ENCODE measurements at regions not wholly inside any gene's neighbourhood (a gene's known extent, or its start where the extent isn't known, plus 50 kb on each side); places are given as distances from the start of the nearest gene placed in this dataset.
"Not testable (repeated sequence)": the region's sequence is repeated elsewhere in the genome, so short reads cannot be mapped to it uniquely, and the experiment has no call there.

- DNase-seq (no peak), ATAC-seq (no peak)
- Mint-ChIP-seq H3K27me3 (peaks cover 10% of the 10 kb centered on the region), H3K4me1 (no peaks in the 10 kb centered on the region), H3K9me3 (ENCODE audit: low read depth) (peaks cover 32% of the 10 kb centered on the region), H3K4me3 (no peak overlapping the region), H3K27ac (no peak overlapping the region), H3K36me3 (ENCODE audit: low read depth) (peaks cover 4% of the 10 kb centered on the region)
- ChIA-PET POLR2A (no interaction called here), CTCF (no interaction called here)
- intact Hi-C loops (cut with DNase I, micrococcal nuclease), result no loop called here
These were observed 56.3 kb upstream of the SPEF2 start for GRCh38 chr5:35561396-35561795.

DNA sequence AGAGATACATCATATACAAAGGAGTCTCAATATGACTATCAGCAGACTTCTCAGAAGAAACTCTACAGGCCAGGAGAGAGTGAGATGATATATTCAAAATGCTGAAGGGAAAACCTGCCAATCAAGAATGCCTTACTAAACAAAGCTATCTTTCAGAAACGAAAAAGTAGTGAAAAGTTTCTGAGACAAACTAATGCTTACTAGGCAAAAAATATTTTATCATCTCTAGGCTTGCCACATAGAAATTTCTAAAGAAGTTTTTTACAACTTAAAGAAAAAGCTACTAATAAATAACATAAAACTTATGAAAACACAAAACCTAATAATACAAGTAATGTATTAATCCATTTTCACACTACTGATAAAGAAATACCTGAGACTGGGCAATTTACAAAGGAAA, 59.9 kb upstream of the SPEF2 start:
- no peak overlapping the region for H3K4me3 Mint-ChIP-seq

GRCh38 chr5:35557199-35557598, 60.5 kb upstream of the SPEF2 start:
- CTCF ChIA-PET, result interaction anchor here (0.6 to 1.4 kb wide), 3 partner anchors 10 to 406 kb away, joined by 3 read pairs; no protein-coding TSS in a partner anchor
- Mint-ChIP-seq H3K36me3 (ENCODE audit: low read depth) (peaks cover 4% of the 10 kb centered on the region), H3K9me3 (ENCODE audit: low read depth) (peaks cover 24% of the 10 kb centered on the region), H3K4me1 (no peaks in the 10 kb centered on the region), H3K27me3 (peaks cover 10% of the 10 kb centered on the region), H3K4me3 (no peak overlapping the region), H3K27ac (no peak overlapping the region)
- ATAC-seq, result no peak
- intact Hi-C loops (cut with DNase I, micrococcal nuclease), result no loop called here
- POLR2A ChIA-PET, result no interaction called here
- DNase-seq, result no peak

More for the DNA sequence above, 59.9 kb upstream of the SPEF2 start:
- Mint-ChIP-seq H3K4me1 (no peaks in the 10 kb centered on the region), H3K9me3 (ENCODE audit: low read depth) (peaks cover 28% of the 10 kb centered on the region), H3K27ac (no peak overlapping the region), H3K36me3 (ENCODE audit: low read depth) (peaks cover 4% of the 10 kb centered on the region), H3K27me3 (peaks cover 10% of the 10 kb centered on the region)
- DNase-seq (no peak), ATAC-seq (no peak)
- POLR2A ChIA-PET, result no interaction called here
- CTCF ChIA-PET, result interaction anchor here (0.8 to 1.4 kb wide), 2 partner anchors 9 to 41 kb away, joined by 3 read pairs; no protein-coding TSS in a partner anchor
- intact Hi-C loops (cut with DNase I, micrococcal nuclease), result no loop called here

- ATAC-seq (no peak), DNase-seq (no peak)
- Mint-ChIP-seq H3K27ac (no peak overlapping the region), H3K36me3 (ENCODE audit: low read depth) (peaks cover 4% of the 10 kb centered on the region), H3K27me3 (peaks cover 2% of the 10 kb centered on the region), H3K9me3 (ENCODE audit: low read depth) (peaks cover 17% of the 10 kb centered on the region), H3K4me1 (no peaks in the 10 kb centered on the region), H3K4me3 (no peak overlapping the region)
- POLR2A ChIA-PET, result no interaction called here
- intact Hi-C loops (cut with DNase I, micrococcal nuclease), result no loop called here
- CTCF ChIA-PET, result no interaction called here
These were observed 63.6 kb upstream of the SPEF2 start for GRCh38 chr5:35554016-35554415.

GRCh38 chr5:35545190-35545589, 72.5 kb upstream of the SPEF2 start:
- ATAC-seq (no peak), DNase-seq (no peak)
- no peak overlapping the region for H3K4me3 Mint-ChIP-seq
- peaks cover 21% of the 10 kb centered on the region for H3K27me3 Mint-ChIP-seq
- POLR2A ChIA-PET, result no interaction called here
- H3K36me3 Mint-ChIP-seq (ENCODE audit: low read depth), result no peaks in the 10 kb centered on the region
- H3K27ac Mint-ChIP-seq, result no peak overlapping the region
- H3K9me3 Mint-ChIP-seq (ENCODE audit: low read depth), result no peaks in the 10 kb centered on the region
- peaks cover 2% of the 10 kb centered on the region for H3K4me1 Mint-ChIP-seq
- intact Hi-C loops (cut with DNase I, micrococcal nuclease), result no loop called here
- CTCF ChIA-PET, result interaction anchor here (0.6 kb wide), 1 partner anchor 191 kb away, joined by 3 read pairs; no protein-coding TSS in a partner anchor

DNA sequence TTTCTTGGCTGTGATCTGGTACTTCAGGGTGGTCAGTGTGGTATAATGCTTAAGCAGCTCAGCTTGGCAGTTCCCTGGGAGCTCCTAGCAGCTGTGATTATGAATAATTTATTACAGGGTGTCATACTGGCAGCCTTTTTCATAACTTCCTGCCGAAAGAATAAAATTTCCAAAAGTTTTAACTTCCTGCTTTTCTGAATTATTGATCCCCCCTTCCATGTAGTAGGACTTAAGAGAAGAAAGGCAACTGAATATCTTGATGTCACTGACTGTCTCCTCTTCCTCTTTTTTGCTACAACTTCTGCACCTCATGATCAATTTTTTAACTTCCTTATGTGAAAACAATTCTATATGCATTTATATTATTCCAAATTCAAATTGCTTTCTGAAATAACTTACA, 74.3 kb upstream of the SPEF2 start:
- H3K4me1 Mint-ChIP-seq, result peaks cover 2% of the 10 kb centered on the region
- ChIA-PET POLR2A (no interaction called here), CTCF (no interaction called here)
- H3K36me3 Mint-ChIP-seq (ENCODE audit: low read depth), result no peaks in the 10 kb centered on the region
- H3K9me3 Mint-ChIP-seq (ENCODE audit: low read depth), result no peaks in the 10 kb centered on the region
- H3K27me3 Mint-ChIP-seq, result peaks cover 21% of the 10 kb centered on the region
- H3K4me3 Mint-ChIP-seq, result no peak overlapping the region
- ATAC-seq, result no peak
- intact Hi-C loops (cut with DNase I, micrococcal nuclease), result no loop called here
- H3K27ac Mint-ChIP-seq, result no peak overlapping the region
- no peak for DNase-seq

DNA sequence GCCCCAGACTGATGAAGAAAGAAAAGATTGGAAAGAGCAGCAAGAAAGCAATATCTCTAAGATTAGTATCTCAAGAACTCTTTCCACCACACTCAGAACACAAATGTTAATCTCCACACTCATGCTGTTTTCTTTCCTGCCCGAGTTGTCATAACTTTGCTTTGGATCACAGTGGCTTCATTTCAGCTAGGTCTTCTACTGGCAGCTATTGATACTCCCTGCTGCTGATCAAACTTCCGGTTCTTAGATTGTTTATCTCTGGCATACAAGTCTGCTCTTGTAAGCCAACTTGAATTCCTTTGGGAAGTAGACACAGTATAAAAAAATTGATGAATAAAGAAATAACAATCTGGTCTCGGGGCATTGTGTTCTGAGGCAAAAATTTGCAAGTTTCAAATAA, 77.7 kb upstream of the SPEF2 start:
- no peaks in the 10 kb centered on the region for H3K9me3 Mint-ChIP-seq (ENCODE audit: low read depth)
- POLR2A ChIA-PET, result no interaction called here
- no peak overlapping the region for H3K27ac Mint-ChIP-seq
- H3K36me3 Mint-ChIP-seq (ENCODE audit: low read depth), result no peaks in the 10 kb centered on the region
- no peak overlapping the region for H3K4me3 Mint-ChIP-seq
- H3K27me3 Mint-ChIP-seq, result peaks cover 8% of the 10 kb centered on the region
- no peaks in the 10 kb centered on the region for H3K4me1 Mint-ChIP-seq
- intact Hi-C loops (cut with DNase I, micrococcal nuclease), result no loop called here
- CTCF ChIA-PET, result interaction anchor here (1.6 kb wide), 1 partner anchor 386 kb away, joined by 4 read pairs; no protein-coding TSS in a partner anchor
- no peak for DNase-seq
- no peak for ATAC-seq

- Mint-ChIP-seq H3K9me3 (ENCODE audit: low read depth) (no peaks in the 10 kb centered on the region), H3K4me3 (no peak overlapping the region), H3K27ac (no peak overlapping the region), H3K27me3 (peaks cover 4% of the 10 kb centered on the region), H3K4me1 (no peaks in the 10 kb centered on the region), H3K36me3 (ENCODE audit: low read depth) (no peaks in the 10 kb centered on the region)
- ChIA-PET POLR2A (no interaction called here), CTCF (no interaction called here)
- ATAC-seq (no peak), DNase-seq (no peak)
- intact Hi-C loops (cut with DNase I, micrococcal nuclease), result no loop called here
These were observed 79.3 kb upstream of the SPEF2 start for GRCh38 chr5:35538198-35538931.

- DNase-seq, result no peak
- ChIA-PET CTCF (no interaction called here), POLR2A (no interaction called here)
- no peak overlapping the region for H3K4me3 Mint-ChIP-seq
- no peak overlapping the region for H3K27ac Mint-ChIP-seq
- ATAC-seq, result no peak
- no peaks in the 10 kb centered on the region for H3K27me3 Mint-ChIP-seq
- no peaks in the 10 kb centered on the region for H3K36me3 Mint-ChIP-seq (ENCODE audit: low read depth)
- H3K9me3 Mint-ChIP-seq (ENCODE audit: low read depth), result no peaks in the 10 kb centered on the region
- intact Hi-C loops (cut with DNase I, micrococcal nuclease), result no loop called here
- H3K4me1 Mint-ChIP-seq, result no peaks in the 10 kb centered on the region
These were observed 84.5 kb upstream of the SPEF2 start for GRCh38 chr5:35533156-35533555.

- CTCF ChIA-PET; H3K4me1 Mint-ChIP-seq; POLR2A ChIA-PET; H3K36me3 Mint-ChIP-seq (ENCODE audit: low read depth); H3K27ac Mint-ChIP-seq; H3K4me3 Mint-ChIP-seq; ATAC-seq; DNase-seq; H3K27me3 Mint-ChIP-seq; intact Hi-C loops (cut with DNase I, micrococcal nuclease); H3K9me3 Mint-ChIP-seq (ENCODE audit: low read depth): not testable (repeated sequence)
These were observed 86.1 kb upstream of the SPEF2 start for GRCh38 chr5:35531553-35531952.

- peaks cover 4% of the 10 kb centered on the region for H3K9me3 Mint-ChIP-seq (ENCODE audit: low read depth)
- no peak for ATAC-seq
- peaks cover 2% of the 10 kb centered on the region for H3K27me3 Mint-ChIP-seq
- CTCF ChIA-PET, result no interaction called here
- H3K27ac Mint-ChIP-seq, result no peak overlapping the region
- POLR2A ChIA-PET, result no interaction called here
- intact Hi-C loops (cut with DNase I, micrococcal nuclease), result no loop called here
- no peaks in the 10 kb centered on the region for H3K36me3 Mint-ChIP-seq (ENCODE audit: low read depth)
- DNase-seq, result no peak
- no peak overlapping the region for H3K4me3 Mint-ChIP-seq
- H3K4me1 Mint-ChIP-seq, result no peaks in the 10 kb centered on the region
These were observed 99.6 kb upstream of the SPEF2 start for GRCh38 chr5:35518104-35518503.

GRCh38 chr5:35516271-35516670, 101.4 kb upstream of the SPEF2 start:
- POLR2A ChIA-PET, result no interaction called here
- Mint-ChIP-seq H3K27ac (no peak overlapping the region), H3K9me3 (ENCODE audit: low read depth) (peaks cover 10% of the 10 kb centered on the region), H3K4me3 (no peak overlapping the region), H3K4me1 (no peaks in the 10 kb centered on the region), H3K36me3 (ENCODE audit: low read depth) (no peaks in the 10 kb centered on the region), H3K27me3 (peaks cover 2% of the 10 kb centered on the region)
- ATAC-seq (no peak), DNase-seq (no peak)
- intact Hi-C loops (cut with DNase I, micrococcal nuclease), result no loop called here
- CTCF ChIA-PET, result interaction anchor here (0.6 kb wide), 1 partner anchor 10 kb away, joined by 4 read pairs; no protein-coding TSS in a partner anchor
